Keratinocyte (primary cell): ENCODE measurements at regions not wholly inside any gene's neighbourhood (a gene's known extent, or its start where the extent isn't known, plus 50 kb on each side); places are given as distances from the start of the nearest gene placed in this dataset.

Experiments
- DNase-seq: peaks from one replicate; pipeline ENCODE4 v3.0.0-alpha.2; 2011; ENCODE audit warnings: low read depth, missing footprints, low spot score
- FAIRE-seq: peaks from 2 replicates; lab custom pipeline; 2011; peaks lifted over from hg19 to GRCh38; lab: Jason Lieb, UNC
- H2AFZ ChIP-seq: 2 replicates; pipeline ENCODE4 v1.6.0; 2012; ENCODE audit warnings: low read length, control low read depth, inconsistent platforms; ENCODE audit not compliant: control insufficient read depth
- H3K27ac ChIP-seq: 2 replicates; pipeline ENCODE4 v1.5.1; 2011; ENCODE audit warnings: low read length; ENCODE audit not compliant: control insufficient read depth, insufficient read depth
- H3K27me3 ChIP-seq: 3 replicates; pipeline ENCODE4 v1.6.0; 2011; ENCODE audit warnings: low read length; ENCODE audit not compliant: control insufficient read depth, insufficient read depth; ENCODE audit errors: extremely low read depth
- H3K36me3 ChIP-seq, 2 experiments: 2 replicates in 1 of 2; 3 replicates in 1 of 2; pipeline ENCODE4 v1.5.1; 2011; ENCODE audit warnings: low read length in 2 of 2, mild to moderate bottlenecking in 1 of 2; ENCODE audit not compliant: control insufficient read depth in 2 of 2, insufficient read depth in 2 of 2; ENCODE audit errors: extremely low read depth in 1 of 2
- H3K4me1 ChIP-seq: 3 replicates; pipeline ENCODE4 v1.5.1; 2011; ENCODE audit warnings: low read length; ENCODE audit not compliant: control insufficient read depth, insufficient read depth; ENCODE audit errors: extremely low read depth
- H3K4me2 ChIP-seq: 3 replicates; pipeline ENCODE4 v1.6.0; 2011; ENCODE audit warnings: low read depth, low read length; ENCODE audit not compliant: control insufficient read depth, insufficient read depth; ENCODE audit errors: extremely low read depth
- H3K4me3 ChIP-seq, 3 experiments: fragments of 200-600 bp in 1 of 3; sonication (generic) in 1 of 3; 2 replicates in 2 of 3; 3 replicates in 1 of 3; pipeline ENCODE4 v1.5.1; 2011 to 2016; ENCODE audit warnings: low read length in 3 of 3, mild to moderate bottlenecking in 3 of 3, control low read depth in 2 of 3, inconsistent platforms in 1 of 3, low read depth in 1 of 3, mixed read lengths in 1 of 3, mixed run types in 1 of 3, moderate library complexity in 1 of 3; ENCODE audit not compliant: control insufficient read depth in 2 of 3, insufficient read depth in 2 of 3; ENCODE audit errors: extremely low read depth in 1 of 3
- H3K79me2 ChIP-seq: 2 replicates; pipeline ENCODE4 v1.6.0; 2012; ENCODE audit warnings: low read length; ENCODE audit not compliant: control insufficient read depth, insufficient read depth
- H3K9ac ChIP-seq: 3 replicates; pipeline ENCODE4 v1.6.0; 2011; ENCODE audit warnings: low read length; ENCODE audit not compliant: control insufficient read depth, insufficient read depth; ENCODE audit errors: extremely low read depth
- H3K9me1 ChIP-seq: 3 replicates; pipeline ENCODE4 v1.6.0; 2011; ENCODE audit warnings: low read length; ENCODE audit not compliant: control insufficient read depth, insufficient read depth; ENCODE audit errors: extremely low read depth
- H3K9me3 ChIP-seq: 2 replicates; pipeline ENCODE4 v1.5.1; 2012; ENCODE audit warnings: low read depth, low read length; ENCODE audit not compliant: control insufficient read depth
- H4K20me1 ChIP-seq: 3 replicates; pipeline ENCODE4 v1.6.0; 2011; ENCODE audit warnings: low read length; ENCODE audit not compliant: control insufficient read depth, insufficient read depth; ENCODE audit errors: extremely low read depth
- CTCF ChIP-seq, 3 experiments: IDR thresholded peaks in 1 of 3; conservative IDR thresholded peaks in 1 of 3; optimal IDR thresholded peaks in 1 of 3; 2 replicates in 2 of 3; 3 replicates in 1 of 3; pipeline versions ENCODE3 to v1.5.1; 2011; ENCODE audit warnings: low read length in 3 of 3, mild to moderate bottlenecking in 3 of 3, moderate library complexity in 2 of 3, control low read depth in 1 of 3, inconsistent platforms in 1 of 3; ENCODE audit not compliant: insufficient read depth in 2 of 3; ENCODE audit errors: extremely low read depth in 1 of 3
- EZH2 ChIP-seq: IDR thresholded peaks from one replicate; pipeline ENCODE4 v1.6.1; 2012; ENCODE audit warnings: inconsistent platforms, mild to moderate bottlenecking, low read length, moderate library complexity
- dilution Hi-C: fragments of 300-500 bp; cut with MboI; formaldehyde crosslinking; loops from one replicate; pipeline ENCODE4 v1.7.0; 2020; ENCODE audit warnings: low sequenced_read_pairs; ENCODE audit not compliant: extremely low pct_ligation_motif_present

GRCh38 chr12:20300457-20300856 lies 67.9 kb upstream of the PDE3A start:
- Histone ChIP-seq H3K36me3 (no peaks in the 10 kb centered on the region), H3K9ac (no peak overlapping the region), H3K9me1 (no peaks in the 10 kb centered on the region), H3K27me3 (no peaks in the 10 kb centered on the region), H4K20me1 (no peaks in the 10 kb centered on the region), H3K4me2 (no peak overlapping the region), H2AFZ (no peak overlapping the region), H3K4me3 (no peak overlapping the region), H3K4me1 (no peaks in the 10 kb centered on the region), H3K9me3 (no peaks in the 10 kb centered on the region), H3K79me2 (no peaks in the 10 kb centered on the region), H3K27ac (no peak overlapping the region)
- dilution Hi-C loops: no loop called here
- TF ChIP-seq CTCF (optimal IDR thresholded peaks at IDR 0.05 in 1 of 3, IDR thresholded peaks at IDR 0.05 in 1 of 3, conservative IDR thresholded peaks at IDR 0.05 in 1 of 3; ENCODE audit: extremely low read depth in 1 of 3, insufficient read depth in 2 of 3, low read length in 3 of 3): no peak
- no peak for FAIRE-seq
- no peak for DNase-seq

DNA sequence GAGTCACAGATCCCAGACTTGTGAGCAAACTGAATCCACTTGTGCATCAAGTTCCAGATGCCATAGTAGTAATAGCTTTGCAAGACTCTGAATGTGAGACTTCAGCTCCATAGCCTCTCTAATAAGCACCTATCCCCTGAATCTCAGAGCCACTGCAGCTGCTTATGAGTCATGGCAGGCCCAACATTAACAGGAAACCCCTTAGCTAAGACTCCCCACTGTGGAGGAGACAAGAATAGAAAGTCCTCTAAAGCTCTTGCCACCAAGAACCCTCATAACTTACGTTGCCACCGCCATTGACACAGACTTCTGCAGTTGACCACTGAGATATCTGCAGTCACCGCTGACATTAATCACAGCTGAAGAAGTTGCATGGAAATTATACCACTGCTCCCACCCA lies 62.9 kb upstream of the PDE3A start:
- TF ChIP-seq EZH2: no peak
- no peak for TF ChIP-seq CTCF (optimal IDR thresholded peaks at IDR 0.05 in 1 of 3, IDR thresholded peaks at IDR 0.05 in 1 of 3, conservative IDR thresholded peaks at IDR 0.05 in 1 of 3; ENCODE audit: extremely low read depth in 1 of 3, insufficient read depth in 2 of 3, low read length in 3 of 3)
- Histone ChIP-seq H4K20me1 (no peaks in the 10 kb centered on the region), H3K79me2 (no peaks in the 10 kb centered on the region), H3K9ac (no peak overlapping the region), H3K36me3 (no peaks in the 10 kb centered on the region), H3K4me1 (no peaks in the 10 kb centered on the region), H3K27ac (no peak overlapping the region), H3K9me3 (no peaks in the 10 kb centered on the region), H3K4me3 (no peak overlapping the region), H3K9me1 (no peaks in the 10 kb centered on the region), H2AFZ (no peak overlapping the region), H3K4me2 (no peak overlapping the region), H3K27me3 (no peaks in the 10 kb centered on the region)
- no peak for DNase-seq
- FAIRE-seq: no peak
- dilution Hi-C loops: no loop called here
